ENCODE measurements at regions not wholly inside any gene's neighbourhood (a gene's known extent, or its start where the extent isn't known, plus 50 kb on each side); places are given as distances from the start of the nearest gene placed in this dataset.

- DNase-seq = no peak
Observed at GRCh38 chr13:111645598-111646455, 325.4 kb downstream of the TEX29 start.

GRCh38 chr13:111646456-111646855 lies 326.0 kb downstream of the TEX29 start:
- no peak for DNase-seq

- no peak for DNase-seq
Observed at GRCh38 chr13:111648885-111649284, 328.4 kb downstream of the TEX29 start.

- no peak for DNase-seq
Observed at GRCh38 chr13:111650626-111651025, 330.2 kb downstream of the TEX29 start.

- DNase-seq = no peak
Observed at GRCh38 chr13:111652676-111653075, 332.2 kb downstream of the TEX29 start.

GRCh38 chr13:111654531-111654930 lies 334.1 kb downstream of the TEX29 start:
- DNase-seq = no peak

- DNase-seq = no peak
Observed at GRCh38 chr13:111656439-111656838, 336.0 kb downstream of the TEX29 start.

GRCh38 chr13:111657013-111657412 lies 336.6 kb downstream of the TEX29 start:
- DNase-seq = no peak

GRCh38 chr13:111658145-111659100 lies 338.0 kb downstream of the TEX29 start:
- no peak for DNase-seq

- DNase-seq = no peak
Observed at GRCh38 chr13:111659219-111659775, 338.9 kb downstream of the TEX29 start.

GRCh38 chr13:111659842-111660241 lies 339.4 kb downstream of the TEX29 start:
- no peak for DNase-seq

GRCh38 chr13:111661052-111661451 lies 340.6 kb downstream of the TEX29 start:
- DNase-seq = no peak

- no peak for DNase-seq
Observed at GRCh38 chr13:111661776-111662175, 341.3 kb downstream of the TEX29 start.

GRCh38 chr13:111662451-111662850 lies 342.0 kb downstream of the TEX29 start:
- no peak for DNase-seq

- DNase-seq = no peak
Observed at GRCh38 chr13:111662895-111663294, 342.5 kb downstream of the TEX29 start.

- no peak for DNase-seq
Observed at GRCh38 chr13:111663505-111663904, 343.1 kb downstream of the TEX29 start.

- DNase-seq = no peak
Observed at GRCh38 chr13:111663953-111664421, 343.5 kb downstream of the TEX29 start.

GRCh38 chr13:111664696-111665095 lies 344.3 kb downstream of the TEX29 start:
- no peak for DNase-seq

GRCh38 chr13:111665691-111666095 lies 345.3 kb downstream of the TEX29 start:
- no peak for DNase-seq

GRCh38 chr13:111666164-111666776 lies 345.8 kb downstream of the TEX29 start:
- DNase-seq = no peak

- DNase-seq = no peak
Observed at GRCh38 chr13:111667757-111668156, 347.3 kb downstream of the TEX29 start.

- DNase-seq = no peak
Observed at GRCh38 chr13:111668451-111668850, 348.0 kb downstream of the TEX29 start.

Measured in fibroblast of skin of scalp (primary cell).